ENCODE measurements at regions not wholly inside any gene's neighbourhood (a gene's known extent, or its start where the extent isn't known, plus 50 kb on each side); places are given as distances from the start of the nearest gene placed in this dataset.

- DNase-seq (no peak), ATAC-seq (no peak)
Observed at GRCh38 chr21:25422610-25423608, 184.4 kb downstream of the MRPL39 start.

GRCh38 chr21:25421321-25422028, 185.8 kb downstream of the MRPL39 start:
- DNase-seq (peak; percentile 57), ATAC-seq (peak; percentile 93)

- DNase-seq (no peak), ATAC-seq (no peak)
Observed at GRCh38 chr21:25420831-25421230, 186.4 kb downstream of the MRPL39 start.

- DNase-seq: no peak
- no peak for ATAC-seq
Observed at GRCh38 chr21:25416669-25417068, 190.6 kb downstream of the MRPL39 start.

- DNase-seq: no peak
- no peak for ATAC-seq
Observed at GRCh38 chr21:25412100-25412499, 195.2 kb downstream of the MRPL39 start.

GRCh38 chr21:25409978-25410377, 197.3 kb downstream of the MRPL39 start:
- ATAC-seq (no peak), DNase-seq (no peak)

GRCh38 chr21:25408666-25409065, 198.6 kb downstream of the MRPL39 start:
- ATAC-seq (no peak), DNase-seq (no peak)

GRCh38 chr21:25406887-25407579, 200.2 kb downstream of the MRPL39 start:
- ATAC-seq (no peak), DNase-seq (no peak)

- ATAC-seq: no peak
Observed at GRCh38 chr21:25405984-25406383, 201.3 kb downstream of the MRPL39 start.

GRCh38 chr21:25402134-25402961, 204.9 kb downstream of the MRPL39 start:
- ATAC-seq: peak; percentile 79
- peak; percentile 56 for DNase-seq

More at GRCh38 chr21:25405984-25406383, 201.3 kb downstream of the MRPL39 start:
- DNase-seq: no peak

GRCh38 chr21:25400427-25400826, 206.9 kb downstream of the MRPL39 start:
- ATAC-seq: no peak

GRCh38 chr21:25398630-25399029, 208.7 kb downstream of the MRPL39 start:
- ATAC-seq (no peak), DNase-seq (no peak)

More at GRCh38 chr21:25400427-25400826, 206.9 kb downstream of the MRPL39 start:
- DNase-seq: no peak

GRCh38 chr21:25396135-25396711, 211.1 kb downstream of the MRPL39 start:
- peak; percentile 99 for ATAC-seq
- peak; percentile 76 for DNase-seq

GRCh38 chr21:25391777-25392176, 215.5 kb downstream of the MRPL39 start:
- ATAC-seq (no peak), DNase-seq (no peak)

GRCh38 chr21:25390701-25391100, 216.6 kb downstream of the MRPL39 start:
- no peak for ATAC-seq
- no peak for DNase-seq

- DNase-seq: no peak
- no peak for ATAC-seq
Observed at GRCh38 chr21:25387665-25388064, 219.6 kb downstream of the MRPL39 start.

GRCh38 chr21:25385911-25386474, 221.3 kb downstream of the MRPL39 start:
- DNase-seq (no peak), ATAC-seq (no peak)

- DNase-seq: no peak
- no peak for ATAC-seq
Observed at GRCh38 chr21:25385341-25385740, 221.9 kb downstream of the MRPL39 start.

GRCh38 chr21:25384782-25385181, 222.5 kb downstream of the MRPL39 start:
- ATAC-seq (no peak), DNase-seq (no peak)

- ATAC-seq (no peak), DNase-seq (no peak)
Observed at GRCh38 chr21:25383545-25383944, 223.7 kb downstream of the MRPL39 start.

GRCh38 chr21:25381936-25382452, 225.3 kb downstream of the MRPL39 start:
- no peak for ATAC-seq
- DNase-seq: no peak
